SH-SY5Y (cell line): ENCODE measurements at regions not wholly inside any gene's neighbourhood (a gene's known extent, or its start where the extent isn't known, plus 50 kb on each side); places are given as distances from the start of the nearest gene placed in this dataset.

ENCODE experiments used
- GATA2 ChIP-seq: IDR thresholded peaks from 2 replicates; pipeline ENCODE4 v1.6.1; 2011; ENCODE audit warnings: mild to moderate bottlenecking, low read depth, low read length
- GATA3 ChIP-seq: IDR thresholded peaks from 2 replicates; pipeline ENCODE4 v1.6.1; 2011; ENCODE audit warnings: low read depth, mild to moderate bottlenecking, low read length, moderate library complexity

DNA sequence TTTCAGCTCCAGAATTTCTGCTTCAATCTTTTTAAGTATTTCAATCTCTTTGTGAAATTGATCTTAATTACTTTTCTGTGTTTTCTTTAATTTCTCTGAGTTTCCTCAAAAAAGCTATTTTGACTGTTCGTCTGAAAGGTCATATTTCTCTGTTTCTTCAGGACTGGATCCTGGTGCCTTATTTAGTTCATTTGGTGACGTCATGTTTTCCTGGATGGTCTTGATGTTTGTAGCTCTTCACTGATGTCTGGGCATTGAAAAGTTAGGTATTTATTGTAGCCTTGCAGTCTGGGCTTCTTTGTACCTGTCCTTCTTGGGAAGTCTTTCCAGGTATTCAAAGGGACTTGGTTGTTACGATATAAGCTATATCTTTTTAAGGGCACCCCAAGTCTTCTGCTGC lies 998.7 kb downstream of the NCAM2 start:
- TF ChIP-seq GATA3 (no peak), GATA2 (no peak)
